ENCODE measurements at regions not wholly inside any gene's neighbourhood (a gene's known extent, or its start where the extent isn't known, plus 50 kb on each side); places are given as distances from the start of the nearest gene placed in this dataset.

DNA sequence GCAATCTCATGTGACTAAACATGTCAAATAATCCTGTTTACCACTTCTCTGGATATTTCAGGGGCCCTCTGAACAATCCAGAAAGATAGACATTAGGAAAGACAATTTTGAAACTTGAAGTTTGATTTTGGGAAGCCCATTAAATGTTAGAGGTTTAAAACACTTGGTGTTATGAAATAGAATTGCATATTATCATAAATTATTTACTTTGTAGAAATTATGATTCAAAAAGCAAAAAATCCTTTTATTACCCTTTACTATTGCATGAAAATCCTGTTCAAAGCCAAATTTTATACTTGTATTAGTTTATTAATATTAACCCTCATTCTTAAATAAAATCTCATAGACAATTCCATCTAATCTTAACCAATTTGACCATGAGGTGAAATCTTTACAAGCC is 1091.5 kb upstream of the ALCAM start:
- no peak overlapping the region for H3K4me3 ChIP-seq
- H3K27me3 ChIP-seq (replicated peaks in 1 of 2; ENCODE audit: control insufficient read depth in 2 of 2, insufficient read depth in 2 of 2, low read length in 1 of 2): no peaks in the 10 kb centered on the region
- no TSS peak for BruUV-seq (replicated peaks)
- no peak overlapping the region for H3K9ac ChIP-seq (ENCODE audit: control insufficient read depth, insufficient read depth, low read length)
- ATAC-seq (no peak), FAIRE-seq (no peak), DNase-seq (ENCODE audit: low read depth, low spot score) (no peak)
- SMC1A ChIA-PET (ENCODE audit: uncharacterized antibody, unreplicated experiment): interaction anchor here (0.5 to 0.9 kb wide), 2 partner anchors 16 to 60 kb away, joined by 3 to 4 read pairs; no protein-coding TSS in a partner anchor
- CTCF ChIA-PET: interaction anchor here (1.1 to 2.7 kb wide), 3 partner anchors 16 to 1244 kb away, joined by 3 to 9 read pairs (median 4); no protein-coding TSS in a partner anchor
- no peaks in the 10 kb centered on the region for H3K4me1 ChIP-seq (ENCODE audit: control insufficient read depth, insufficient read depth, low read length)
- in situ Hi-C loops (cut with MboI): loop anchor here (5.0 to 25.0 kb wide), 2 partner anchors 1092 to 1237 kb away; partner anchors contain the start of gene ALCAM
- TF ChIP-seq, protein P1, sequence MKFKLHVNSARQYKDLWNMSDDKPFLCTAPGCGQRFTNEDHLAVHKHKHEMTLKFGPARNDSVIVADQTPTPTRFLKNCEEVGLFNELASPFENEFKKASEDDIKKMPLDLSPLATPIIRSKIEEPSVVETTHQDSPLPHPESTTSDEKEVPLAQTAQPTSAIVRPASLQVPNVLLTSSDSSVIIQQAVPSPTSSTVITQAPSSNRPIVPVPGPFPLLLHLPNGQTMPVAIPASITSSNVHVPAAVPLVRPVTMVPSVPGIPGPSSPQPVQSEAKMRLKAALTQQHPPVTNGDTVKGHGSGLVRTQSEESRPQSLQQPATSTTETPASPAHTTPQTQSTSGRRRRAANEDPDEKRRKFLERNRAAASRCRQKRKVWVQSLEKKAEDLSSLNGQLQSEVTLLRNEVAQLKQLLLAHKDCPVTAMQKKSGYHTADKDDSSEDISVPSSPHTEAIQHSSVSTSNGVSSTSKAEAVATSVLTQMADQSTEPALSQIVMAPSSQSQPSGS (IDR thresholded peaks at IDR 0.05; ENCODE audit: low read length): no peak
- TF ChIP-seq, protein P2, sequence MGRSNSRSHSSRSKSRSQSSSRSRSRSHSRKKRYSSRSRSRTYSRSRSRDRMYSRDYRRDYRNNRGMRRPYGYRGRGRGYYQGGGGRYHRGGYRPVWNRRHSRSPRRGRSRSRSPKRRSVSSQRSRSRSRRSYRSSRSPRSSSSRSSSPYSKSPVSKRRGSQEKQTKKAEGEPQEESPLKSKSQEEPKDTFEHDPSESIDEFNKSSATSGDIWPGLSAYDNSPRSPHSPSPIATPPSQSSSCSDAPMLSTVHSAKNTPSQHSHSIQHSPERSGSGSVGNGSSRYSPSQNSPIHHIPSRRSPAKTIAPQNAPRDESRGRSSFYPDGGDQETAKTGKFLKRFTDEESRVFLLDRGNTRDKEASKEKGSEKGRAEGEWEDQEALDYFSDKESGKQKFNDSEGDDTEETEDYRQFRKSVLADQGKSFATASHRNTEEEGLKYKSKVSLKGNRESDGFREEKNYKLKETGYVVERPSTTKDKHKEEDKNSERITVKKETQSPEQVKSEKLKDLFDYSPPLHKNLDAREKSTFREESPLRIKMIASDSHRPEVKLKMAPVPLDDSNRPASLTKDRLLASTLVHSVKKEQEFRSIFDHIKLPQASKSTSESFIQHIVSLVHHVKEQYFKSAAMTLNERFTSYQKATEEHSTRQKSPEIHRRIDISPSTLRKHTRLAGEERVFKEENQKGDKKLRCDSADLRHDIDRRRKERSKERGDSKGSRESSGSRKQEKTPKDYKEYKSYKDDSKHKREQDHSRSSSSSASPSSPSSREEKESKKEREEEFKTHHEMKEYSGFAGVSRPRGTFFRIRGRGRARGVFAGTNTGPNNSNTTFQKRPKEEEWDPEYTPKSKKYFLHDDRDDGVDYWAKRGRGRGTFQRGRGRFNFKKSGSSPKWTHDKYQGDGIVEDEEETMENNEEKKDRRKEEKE (IDR thresholded peaks at IDR 0.05): no peak
- TF ChIP-seq, protein P3, sequence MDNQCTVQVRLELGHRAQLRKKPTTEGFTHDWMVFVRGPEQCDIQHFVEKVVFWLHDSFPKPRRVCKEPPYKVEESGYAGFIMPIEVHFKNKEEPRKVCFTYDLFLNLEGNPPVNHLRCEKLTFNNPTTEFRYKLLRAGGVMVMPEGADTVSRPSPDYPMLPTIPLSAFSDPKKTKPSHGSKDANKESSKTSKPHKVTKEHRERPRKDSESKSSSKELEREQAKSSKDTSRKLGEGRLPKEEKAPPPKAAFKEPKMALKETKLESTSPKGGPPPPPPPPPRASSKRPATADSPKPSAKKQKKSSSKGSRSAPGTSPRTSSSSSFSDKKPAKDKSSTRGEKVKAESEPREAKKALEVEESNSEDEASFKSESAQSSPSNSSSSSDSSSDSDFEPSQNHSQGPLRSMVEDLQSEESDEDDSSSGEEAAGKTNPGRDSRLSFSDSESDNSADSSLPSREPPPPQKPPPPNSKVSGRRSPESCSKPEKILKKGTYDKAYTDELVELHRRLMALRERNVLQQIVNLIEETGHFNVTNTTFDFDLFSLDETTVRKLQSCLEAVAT (IDR thresholded peaks at IDR 0.05): no peak
- TF ChIP-seq GATAD2B (conservative IDR thresholded peaks at IDR 0.05; ENCODE audit: low read depth): no peak
- TF ChIP-seq CEBPB (IDR thresholded peaks at IDR 0.05; ENCODE audit: borderline replicate concordance in 1 of 2, low read depth in 2 of 2, low read length in 2 of 2): no peak
- RAD21 ChIA-PET (ENCODE audit: unreplicated experiment): no interaction called here
- H4K20me1 ChIP-seq (ENCODE audit: control insufficient read depth, insufficient read depth): no peaks in the 10 kb centered on the region
- H3K27ac ChIP-seq (ENCODE audit: control insufficient read depth, insufficient read depth): no peak overlapping the region
- peaks cover 2% of the 10 kb centered on the region; the same call in 1 of the 3 replicates for H3K9me3 ChIP-seq (replicated peaks; ENCODE audit: control insufficient read depth, insufficient read depth, low read length)
- no peak overlapping the region for H3K4me2 ChIP-seq (ENCODE audit: control insufficient read depth, insufficient read depth)
- POLR2A ChIA-PET: no interaction called here
- no peaks in the 10 kb centered on the region for H3K79me2 ChIP-seq (ENCODE audit: control insufficient read depth, insufficient read depth, low read length)
- no peak overlapping the region for H2AFZ ChIP-seq (ENCODE audit: control insufficient read depth, low read depth, low read length)
- H3K36me3 ChIP-seq (ENCODE audit: control insufficient read depth in 2 of 2, insufficient read depth in 2 of 2, low read length in 1 of 2): no peaks in the 10 kb centered on the region
- intact Hi-C loops (cut with micrococcal nuclease; ENCODE audit: unreplicated experiment): loop anchor here (5.0 to 10.0 kb wide), 4 partner anchors 247 to 710 kb away; no protein-coding TSS in a partner anchor
